ENCODE measurements at regions not wholly inside any gene's neighbourhood (a gene's known extent, or its start where the extent isn't known, plus 50 kb on each side); places are given as distances from the start of the nearest gene placed in this dataset.
A peak's percentile ranks its signal among the peaks of the same experiment; 100 is the strongest.

GRCh38 chr5:35476797-35477196 is 140.9 kb upstream of the SPEF2 start:
- Histone ChIP-seq H2BK5ac (ENCODE audit: low read depth, low read length, poor library complexity) (no peak overlapping the region), H3K9ac (ENCODE audit: low read length) (no peak overlapping the region), H3K27me3 (ENCODE audit: insufficient read depth, low read length) (no peaks in the 10 kb centered on the region), H3K79me1 (ENCODE audit: low read length) (no peaks in the 10 kb centered on the region), H2AK5ac (ENCODE audit: low read length) (no peak overlapping the region), H2AFZ (ENCODE audit: insufficient read depth, low read length, poor library complexity) (no peak overlapping the region), H2BK120ac (ENCODE audit: insufficient read depth, low read length, poor library complexity) (no peak overlapping the region), H3K18ac (ENCODE audit: low read length) (no peak overlapping the region), H3K9me3 (ENCODE audit: insufficient read depth, low read depth, low read length) (no peaks in the 10 kb centered on the region), H3K27ac (ENCODE audit: low read depth, low read length) (no peak overlapping the region), H3K4me1 (ENCODE audit: control insufficient read depth in 1 of 2, insufficient read depth in 2 of 2, low read length in 2 of 2) (no peaks in the 10 kb centered on the region), H3K23ac (ENCODE audit: low read length) (no peak overlapping the region), H4K91ac (ENCODE audit: low read depth, low read length) (no peak overlapping the region), H4K8ac (ENCODE audit: low read depth, low read length) (no peak overlapping the region), H3K36me3 (ENCODE audit: control insufficient read depth in 1 of 2, insufficient read depth in 2 of 2, low read length in 2 of 2) (no peaks in the 10 kb centered on the region), H3K14ac (ENCODE audit: low read length) (no peak overlapping the region), H3K4me3 (ENCODE audit: low read depth, low read length) (no peak overlapping the region), H3K79me2 (ENCODE audit: control insufficient read depth, insufficient read depth, low read length, poor library complexity) (no peaks in the 10 kb centered on the region), H3K4me2 (ENCODE audit: low read length) (no peak overlapping the region), H3K4ac (ENCODE audit: low read depth, low read length) (no peak overlapping the region), H2BK12ac (ENCODE audit: low read length) (no peak overlapping the region), H4K12ac (ENCODE audit: low read depth, low read length) (no peak overlapping the region)
- DNase-seq, result no peak
- WGBS (ENCODE audit: extremely low coverage, insufficient coverage, insufficient read length), result no CpG with 5 or more reads among the region's 1 CpG

- WGBS (ENCODE audit: extremely low coverage, insufficient coverage, insufficient read length), result no CpG with 5 or more reads among the region's 2 CpGs
- Histone ChIP-seq H3K14ac (ENCODE audit: low read length) (no peak overlapping the region), H3K9ac (ENCODE audit: low read length) (no peak overlapping the region), H3K18ac (ENCODE audit: low read length) (no peak overlapping the region), H3K4me2 (ENCODE audit: low read length) (no peak overlapping the region), H4K12ac (ENCODE audit: low read depth, low read length) (no peak overlapping the region), H3K79me2 (ENCODE audit: control insufficient read depth, insufficient read depth, low read length, poor library complexity) (no peaks in the 10 kb centered on the region), H3K79me1 (ENCODE audit: low read length) (no peaks in the 10 kb centered on the region), H4K91ac (ENCODE audit: low read depth, low read length) (no peak overlapping the region), H2AFZ (ENCODE audit: insufficient read depth, low read length, poor library complexity) (no peak overlapping the region), H3K4me1 (ENCODE audit: control insufficient read depth in 1 of 2, insufficient read depth in 2 of 2, low read length in 2 of 2) (no peaks in the 10 kb centered on the region), H3K9me3 (ENCODE audit: insufficient read depth, low read depth, low read length) (no peaks in the 10 kb centered on the region), H2AK5ac (ENCODE audit: low read length) (no peak overlapping the region), H3K27ac (ENCODE audit: low read depth, low read length) (no peak overlapping the region), H3K27me3 (ENCODE audit: insufficient read depth, low read length) (no peaks in the 10 kb centered on the region), H3K4me3 (ENCODE audit: low read depth, low read length) (no peak overlapping the region), H4K8ac (ENCODE audit: low read depth, low read length) (no peak overlapping the region), H3K4ac (ENCODE audit: low read depth, low read length) (no peak overlapping the region), H3K36me3 (ENCODE audit: control insufficient read depth in 1 of 2, insufficient read depth in 2 of 2, low read length in 2 of 2) (no peaks in the 10 kb centered on the region), H2BK12ac (ENCODE audit: low read length) (no peak overlapping the region), H2BK120ac (ENCODE audit: insufficient read depth, low read length, poor library complexity) (no peak overlapping the region), H3K23ac (ENCODE audit: low read length) (no peak overlapping the region), H2BK5ac (ENCODE audit: low read depth, low read length, poor library complexity) (no peak overlapping the region)
- DNase-seq, result no peak
These were observed 141.6 kb upstream of the SPEF2 start for GRCh38 chr5:35476036-35476435.

GRCh38 chr5:35473589-35473988 is 144.1 kb upstream of the SPEF2 start:
- no peak overlapping the region for H4K91ac ChIP-seq (ENCODE audit: low read depth, low read length)
- H3K27me3 ChIP-seq (ENCODE audit: insufficient read depth, low read length), result no peaks in the 10 kb centered on the region
- no peak overlapping the region for H3K18ac ChIP-seq (ENCODE audit: low read length)
- H3K4me3 ChIP-seq (ENCODE audit: low read depth, low read length), result no peak overlapping the region
- no peak for DNase-seq
- no peaks in the 10 kb centered on the region for H3K36me3 ChIP-seq (ENCODE audit: control insufficient read depth in 1 of 2, insufficient read depth in 2 of 2, low read length in 2 of 2)
- no peak overlapping the region for H3K4me2 ChIP-seq (ENCODE audit: low read length)
- H4K12ac ChIP-seq (ENCODE audit: low read depth, low read length), result no peak overlapping the region
- H4K8ac ChIP-seq (ENCODE audit: low read depth, low read length), result no peak overlapping the region
- H3K14ac ChIP-seq (ENCODE audit: low read length), result no peak overlapping the region
- no peak overlapping the region for H2BK12ac ChIP-seq (ENCODE audit: low read length)
- H3K27ac ChIP-seq (ENCODE audit: low read depth, low read length), result no peak overlapping the region
- no peak overlapping the region for H2AFZ ChIP-seq (ENCODE audit: insufficient read depth, low read length, poor library complexity)
- no peaks in the 10 kb centered on the region for H3K9me3 ChIP-seq (ENCODE audit: insufficient read depth, low read depth, low read length)
- H3K4me1 ChIP-seq (ENCODE audit: control insufficient read depth in 1 of 2, insufficient read depth in 2 of 2, low read length in 2 of 2), result peaks cover 0 to 3% of the 10 kb centered on the region in 2 experiments
- H3K4ac ChIP-seq (ENCODE audit: low read depth, low read length), result no peak overlapping the region
- H3K79me2 ChIP-seq (ENCODE audit: control insufficient read depth, insufficient read depth, low read length, poor library complexity), result no peaks in the 10 kb centered on the region
- no CpG with 5 or more reads among the region's 3 CpGs for WGBS (ENCODE audit: extremely low coverage, insufficient coverage, insufficient read length)
- H2BK120ac ChIP-seq (ENCODE audit: insufficient read depth, low read length, poor library complexity), result no peak overlapping the region
- no peak overlapping the region for H2BK5ac ChIP-seq (ENCODE audit: low read depth, low read length, poor library complexity)
- no peak overlapping the region for H3K23ac ChIP-seq (ENCODE audit: low read length)
- no peak overlapping the region for H2AK5ac ChIP-seq (ENCODE audit: low read length)
- H3K79me1 ChIP-seq (ENCODE audit: low read length), result no peaks in the 10 kb centered on the region
- no peak overlapping the region for H3K9ac ChIP-seq (ENCODE audit: low read length)

GRCh38 chr5:35470866-35471265 is 146.8 kb upstream of the SPEF2 start:
- Histone ChIP-seq H3K4me3 (ENCODE audit: low read depth, low read length) (no peak overlapping the region), H3K9ac (ENCODE audit: low read length) (no peak overlapping the region), H2BK120ac (ENCODE audit: insufficient read depth, low read length, poor library complexity) (no peak overlapping the region), H3K23ac (ENCODE audit: low read length) (no peak overlapping the region), H2BK12ac (ENCODE audit: low read length) (no peak overlapping the region), H2AK5ac (ENCODE audit: low read length) (no peak overlapping the region), H4K12ac (ENCODE audit: low read depth, low read length) (no peak overlapping the region), H3K27me3 (ENCODE audit: insufficient read depth, low read length) (no peaks in the 10 kb centered on the region), H3K18ac (ENCODE audit: low read length) (no peak overlapping the region), H3K4ac (ENCODE audit: low read depth, low read length) (no peak overlapping the region), H3K79me2 (ENCODE audit: control insufficient read depth, insufficient read depth, low read length, poor library complexity) (no peaks in the 10 kb centered on the region), H3K14ac (ENCODE audit: low read length) (no peak overlapping the region), H4K8ac (ENCODE audit: low read depth, low read length) (no peak overlapping the region), H2AFZ (ENCODE audit: insufficient read depth, low read length, poor library complexity) (no peak overlapping the region), H4K91ac (ENCODE audit: low read depth, low read length) (no peak overlapping the region), H3K9me3 (ENCODE audit: insufficient read depth, low read depth, low read length) (no peaks in the 10 kb centered on the region), H3K79me1 (ENCODE audit: low read length) (no peaks in the 10 kb centered on the region), H3K4me2 (ENCODE audit: low read length) (no peak overlapping the region), H3K27ac (ENCODE audit: low read depth, low read length) (no peak overlapping the region), H3K36me3 (ENCODE audit: control insufficient read depth in 1 of 2, insufficient read depth in 2 of 2, low read length in 2 of 2) (no peaks in the 10 kb centered on the region), H3K4me1 (ENCODE audit: control insufficient read depth in 1 of 2, insufficient read depth in 2 of 2, low read length in 2 of 2) (peaks cover 0 to 3% of the 10 kb centered on the region in 2 experiments), H2BK5ac (ENCODE audit: low read depth, low read length, poor library complexity) (no peak overlapping the region)
- WGBS (ENCODE audit: extremely low coverage, insufficient coverage, insufficient read length), result no CpG with 5 or more reads among the region's 2 CpGs
- peak; percentile 71 to 79 for DNase-seq

All from trophoblast cell (in vitro differentiated cells and primary cell).